SK-N-MC (cell line): ENCODE measurements at regions not wholly inside any gene's neighbourhood (a gene's known extent, or its start where the extent isn't known, plus 50 kb on each side); places are given as distances from the start of the nearest gene placed in this dataset.

Experiments used
- EZH2 ChIP-seq: fragments of 200-600 bp; sonication (generic); IDR thresholded peaks from one replicate; pipeline ENCODE4 v1.6.1; 2017; ENCODE audit warnings: antibody characterized with exemption
- FOXP2 ChIP-seq: optimal IDR thresholded peaks from 2 replicates; pipeline ENCODE3; 2011; ENCODE audit warnings: mild to moderate bottlenecking, moderate library complexity; ENCODE audit not compliant: insufficient read depth; ENCODE audit errors: extremely low read length, control extremely low read depth
- POLR2AphosphoS5 ChIP-seq: IDR thresholded peaks from 2 replicates; pipeline ENCODE4 v1.6.1; 2012; ENCODE audit warnings: mild to moderate bottlenecking, low read depth, low read length, borderline replicate concordance

DNA sequence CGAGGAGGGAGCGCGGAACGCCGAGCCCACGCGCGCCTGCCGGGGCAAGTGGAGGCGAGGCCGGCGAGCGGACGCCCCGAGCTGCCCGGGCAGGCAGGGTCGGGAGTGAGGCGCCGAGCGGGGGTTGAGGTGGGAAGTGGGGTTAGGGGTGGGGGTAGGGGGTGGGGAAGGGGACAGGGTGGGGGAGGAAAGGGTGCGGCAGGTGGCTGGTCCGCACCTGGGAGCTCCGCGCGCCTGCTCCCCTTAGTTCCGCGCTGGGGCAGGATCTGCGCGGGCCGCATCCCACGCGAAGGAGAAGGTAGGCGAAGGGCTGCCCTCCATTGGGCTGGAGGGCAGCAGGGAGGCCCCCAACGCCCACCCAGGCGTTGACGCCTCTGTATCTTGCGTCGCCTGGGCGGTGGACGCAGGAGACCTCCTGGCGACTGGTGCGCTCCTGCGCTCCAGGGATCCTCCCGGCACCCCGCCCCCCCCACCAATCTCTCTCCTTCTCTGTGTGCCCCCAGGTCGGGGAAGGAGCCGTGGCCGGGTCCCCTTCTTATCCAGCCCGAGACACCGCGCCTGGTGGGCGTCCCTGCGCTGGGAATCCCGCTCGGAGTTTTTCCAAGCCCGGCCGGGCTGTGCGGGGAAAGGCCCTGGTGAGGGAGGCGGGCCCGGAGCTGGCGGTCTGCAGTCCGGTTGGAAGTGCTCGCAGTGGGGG, 51.3 kb upstream of the AMZ2 start:
- TF ChIP-seq EZH2 (no peak), POLR2AphosphoS5 (no peak), FOXP2 (no peak)
